ENCODE measurements at regions not wholly inside any gene's neighbourhood (a gene's known extent, or its start where the extent isn't known, plus 50 kb on each side); places are given as distances from the start of the nearest gene placed in this dataset.

DNA sequence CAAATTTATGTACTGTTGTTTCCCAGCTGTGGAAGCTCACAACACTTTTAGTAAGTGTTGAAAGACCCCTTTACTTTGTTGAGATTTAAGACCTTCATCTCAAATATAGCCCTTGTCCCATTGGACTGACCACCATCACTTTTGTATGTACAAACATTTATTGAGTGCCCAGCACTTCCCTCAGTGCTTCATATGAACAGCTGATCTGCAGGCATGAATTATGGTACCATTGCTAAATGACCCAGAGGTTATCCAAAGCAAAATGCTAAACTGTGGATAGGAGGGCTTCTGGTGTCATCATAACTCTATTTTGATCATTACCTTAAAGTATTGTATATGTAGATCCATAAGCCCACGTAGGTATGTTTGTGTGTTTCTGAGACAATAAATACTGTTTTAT is 285.7 kb upstream of the RGS6 start:
- ATAC-seq: no peak

DNA sequence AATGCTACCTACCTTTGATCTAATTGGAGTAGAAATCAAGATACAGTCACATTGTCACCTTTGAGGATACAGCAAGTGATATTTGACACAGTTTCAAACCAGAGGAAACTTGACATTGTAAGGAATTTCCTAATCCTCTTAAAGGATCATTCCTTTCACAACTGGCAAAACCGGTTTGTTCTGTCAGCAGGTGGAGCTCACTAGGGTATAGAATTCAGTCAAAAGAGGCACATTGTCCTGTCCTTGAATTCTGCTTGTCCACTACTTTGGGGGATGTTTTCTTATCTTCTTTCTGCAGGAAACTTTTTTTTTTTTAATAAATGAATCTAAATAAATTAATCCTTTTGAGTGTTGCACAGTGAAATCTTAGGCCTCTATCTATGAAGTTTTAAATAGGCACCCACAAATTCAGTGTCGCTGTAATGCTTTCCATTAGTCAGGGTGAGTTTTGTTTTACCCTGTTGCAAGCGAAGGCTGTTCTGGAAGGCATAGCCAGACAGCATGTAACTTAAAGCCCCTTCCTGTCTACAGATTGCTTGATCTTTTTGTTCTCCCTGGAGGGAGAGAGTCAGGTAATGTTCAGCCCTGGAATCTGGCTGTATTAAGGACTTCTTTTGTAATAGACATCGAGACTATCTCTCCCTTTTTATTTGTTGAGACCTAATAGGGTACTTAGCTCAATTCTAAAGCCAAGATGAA is 285.0 kb upstream of the RGS6 start:
- peak; percentile 87 for ATAC-seq

DNA sequence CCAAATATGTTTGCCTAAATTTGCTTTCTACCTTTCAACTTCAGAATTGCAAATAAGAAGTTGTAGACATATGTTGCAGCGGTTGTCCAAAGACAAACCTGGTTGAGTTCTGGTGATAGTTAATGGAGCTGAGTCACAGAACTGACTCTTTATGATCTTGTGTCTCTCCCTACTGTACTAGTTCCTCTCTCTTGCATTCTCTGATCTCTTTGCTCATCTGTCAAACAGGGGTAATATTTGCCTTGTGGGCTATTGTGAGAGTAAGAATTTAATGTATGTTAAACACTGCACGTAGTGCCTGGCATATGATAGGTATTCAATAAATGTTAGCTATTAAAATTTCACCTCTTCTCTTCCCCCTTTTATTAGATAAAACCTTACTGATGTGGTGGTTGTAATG is 283.5 kb upstream of the RGS6 start:
- no peak for ATAC-seq

DNA sequence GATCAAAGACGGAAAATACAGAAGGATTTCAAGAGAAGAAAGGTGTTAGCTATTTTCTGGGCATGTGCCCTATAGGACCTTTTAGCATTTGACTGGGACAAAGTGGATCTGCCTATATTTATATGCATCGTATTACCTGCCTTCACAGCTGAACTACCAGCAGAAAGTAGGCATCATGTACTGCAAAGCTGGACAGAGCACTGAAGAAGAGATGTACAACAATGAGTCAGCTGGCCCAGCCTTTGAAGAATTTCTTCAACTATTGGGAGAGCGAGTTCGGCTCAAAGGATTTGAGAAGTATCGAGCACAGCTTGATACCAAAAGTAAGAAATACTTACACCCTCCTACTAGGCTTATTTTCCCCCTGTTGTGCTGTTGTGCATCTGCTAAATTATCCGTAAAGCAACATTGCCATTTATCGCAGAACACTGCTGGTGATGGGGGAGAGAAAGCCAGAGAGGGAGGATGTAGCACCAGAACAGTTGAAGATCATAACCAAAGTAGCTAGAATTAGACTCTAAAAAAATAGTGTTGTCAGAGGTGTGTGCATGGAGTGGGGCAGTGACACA is 282.0 kb upstream of the RGS6 start:
- no peak for ATAC-seq

- ATAC-seq: no peak
These were observed 281.0 kb upstream of the RGS6 start for GRCh38 chr14:71651228-71651627.

DNA sequence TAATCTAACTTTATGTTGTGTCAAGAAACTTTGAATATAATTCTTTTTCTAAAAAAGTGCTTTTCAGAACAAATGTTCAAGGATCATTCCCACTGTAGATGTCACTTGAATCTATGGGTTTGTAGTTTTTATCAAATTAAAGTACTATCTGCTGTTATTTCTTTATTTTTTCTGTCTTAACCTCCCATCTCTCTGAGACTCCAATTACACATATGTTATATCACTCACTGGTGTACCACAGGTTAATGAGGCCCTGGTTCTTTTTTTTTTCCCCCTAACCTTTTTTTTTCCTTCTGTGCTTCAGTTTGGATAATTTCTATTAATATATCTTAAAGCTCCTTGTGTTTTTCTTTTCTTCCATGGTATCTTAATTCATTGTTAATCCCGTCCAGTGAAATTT is 279.9 kb upstream of the RGS6 start:
- ATAC-seq: no peak

DNA sequence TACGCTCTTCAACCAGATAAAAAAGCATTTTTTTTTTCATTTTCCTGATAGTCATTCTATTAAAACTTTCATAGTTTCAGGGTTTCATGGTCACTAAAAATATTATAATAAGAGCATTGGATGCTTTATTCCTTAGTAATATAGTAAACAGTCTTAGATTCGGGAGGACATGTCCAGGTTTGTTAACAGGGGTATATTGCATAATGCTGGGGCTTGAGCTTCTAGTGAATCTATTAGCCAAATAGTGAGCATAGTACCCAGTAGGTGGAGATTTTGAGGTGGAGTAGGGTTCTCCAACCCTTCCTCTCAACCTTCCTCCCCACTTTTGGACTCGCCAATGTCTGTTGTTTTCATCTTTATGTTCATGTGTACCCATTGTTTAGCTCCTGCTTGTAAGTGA is 277.4 kb upstream of the RGS6 start:
- no peak for ATAC-seq

- no peak for ATAC-seq
These were observed 273.9 kb upstream of the RGS6 start for GRCh38 chr14:71658261-71658860.

DNA sequence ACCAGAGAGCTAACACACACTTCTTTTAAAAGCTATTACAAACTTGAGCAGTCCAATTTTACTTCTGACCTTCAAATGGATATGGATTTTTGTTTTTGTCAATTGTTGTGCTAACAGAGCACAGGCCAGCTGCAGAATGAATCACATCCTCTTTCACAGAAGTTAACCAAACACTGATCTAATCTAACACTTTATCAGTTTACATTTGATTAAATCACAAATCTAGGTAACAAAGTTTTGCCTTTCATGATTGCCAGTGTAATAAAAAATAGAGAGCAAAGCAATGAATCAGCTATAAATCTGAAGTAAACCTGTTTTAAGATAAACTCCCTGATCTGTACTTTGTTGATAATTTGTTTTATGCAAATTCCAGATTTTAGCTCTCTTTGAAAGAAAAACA is 273.1 kb upstream of the RGS6 start:
- no peak for ATAC-seq

GRCh38 chr14:71661441-71661840 is 270.8 kb upstream of the RGS6 start:
- ATAC-seq: no peak

DNA sequence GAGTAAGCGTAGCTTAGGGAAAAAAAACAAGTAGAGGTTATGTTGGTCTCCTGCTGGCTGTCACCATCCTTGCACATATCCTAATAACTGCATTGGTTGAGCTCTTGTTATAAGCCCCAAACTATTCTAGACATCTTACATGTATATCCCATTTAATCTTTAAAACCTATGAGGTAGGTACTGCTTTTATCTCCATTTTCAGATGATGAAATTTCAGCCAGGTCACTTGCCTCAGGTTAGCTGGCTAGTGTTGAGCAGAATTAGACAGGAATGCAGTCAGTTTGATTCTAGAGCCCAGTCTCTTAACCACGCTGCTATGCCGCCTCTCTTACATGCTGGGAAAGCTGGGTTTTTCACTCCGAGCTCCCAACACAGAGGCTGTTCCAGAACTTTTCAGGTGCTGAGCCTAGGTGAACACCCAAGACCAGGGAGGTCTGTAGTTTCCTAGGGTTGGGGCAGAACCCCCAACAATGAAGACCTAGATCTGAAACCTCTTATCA is 269.9 kb upstream of the RGS6 start:
- ATAC-seq: no peak

DNA sequence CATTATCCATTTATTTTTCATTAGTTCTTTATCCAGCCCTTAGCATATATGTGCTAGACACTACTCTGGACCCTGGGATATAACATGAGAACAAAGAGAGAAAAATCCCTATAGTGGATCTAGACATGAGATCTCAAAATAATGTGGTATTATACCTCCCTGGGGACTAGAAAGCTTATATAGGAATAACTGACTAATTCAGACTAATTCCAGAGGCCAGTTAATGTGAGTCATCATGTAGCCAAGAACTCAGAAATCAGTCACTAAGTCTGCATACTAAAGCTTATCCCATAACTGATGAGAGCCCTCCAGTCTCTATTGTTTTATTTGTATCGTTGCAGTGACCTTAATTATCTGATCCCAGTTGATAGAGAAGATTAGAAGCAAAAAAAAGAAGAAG is 267.1 kb upstream of the RGS6 start:
- ATAC-seq: no peak

GRCh38 chr14:71665781-71666180 is 266.4 kb upstream of the RGS6 start:
- no peak for ATAC-seq

DNA sequence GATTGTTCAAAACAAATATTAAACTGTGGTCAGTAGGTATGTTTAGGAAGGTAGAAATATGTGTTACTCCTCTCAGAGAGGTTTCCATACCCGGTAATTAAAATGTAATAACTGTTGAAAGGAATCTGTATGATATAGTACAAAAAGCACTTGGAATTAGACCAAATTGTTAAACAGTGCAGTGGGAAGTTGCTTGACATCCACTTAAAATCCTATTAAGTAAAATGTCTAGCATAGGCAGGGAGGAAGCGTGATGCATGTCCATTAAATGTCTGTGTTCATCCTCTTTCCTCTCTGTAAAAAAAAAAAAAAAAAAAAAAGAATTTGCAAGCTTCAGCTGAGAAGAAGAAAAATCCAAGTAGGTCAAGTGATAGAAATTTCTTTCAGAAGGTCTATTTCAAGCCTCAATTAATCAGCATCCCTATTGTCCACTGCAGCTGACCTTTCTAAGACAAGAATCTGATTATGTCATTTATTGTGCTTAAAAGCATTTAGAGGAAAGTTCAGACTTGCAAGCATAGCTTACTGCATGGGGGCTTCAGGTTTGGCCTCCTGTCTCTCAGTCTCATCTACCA is 265.6 kb upstream of the RGS6 start:
- ATAC-seq: no peak

GRCh38 chr14:71668186-71668912 is 263.9 kb upstream of the RGS6 start:
- ATAC-seq: no peak

- no peak for ATAC-seq
These were observed 259.6 kb upstream of the RGS6 start for GRCh38 chr14:71672596-71672995.

- ATAC-seq: no peak
These were observed 256.9 kb upstream of the RGS6 start for GRCh38 chr14:71675126-71675899.

DNA sequence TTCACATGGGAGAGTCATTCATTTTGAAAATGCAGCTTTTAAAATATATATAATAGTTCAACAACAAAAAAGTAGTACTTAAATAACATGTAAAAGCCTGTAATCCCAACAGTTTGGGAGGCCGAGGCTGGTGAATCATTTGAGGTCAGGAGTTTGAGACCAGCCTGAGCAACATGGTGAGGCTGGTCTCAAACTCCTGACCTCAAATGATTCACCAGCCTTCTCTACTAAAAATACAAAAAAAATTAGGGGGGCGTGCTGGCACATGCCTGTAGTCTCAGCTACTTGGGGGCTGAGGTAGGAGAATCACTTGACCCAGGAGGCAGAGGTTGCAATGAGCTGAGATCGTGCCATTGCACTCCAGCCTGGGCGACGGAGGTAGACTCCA is 256.3 kb upstream of the RGS6 start:
- ATAC-seq: no peak

DNA sequence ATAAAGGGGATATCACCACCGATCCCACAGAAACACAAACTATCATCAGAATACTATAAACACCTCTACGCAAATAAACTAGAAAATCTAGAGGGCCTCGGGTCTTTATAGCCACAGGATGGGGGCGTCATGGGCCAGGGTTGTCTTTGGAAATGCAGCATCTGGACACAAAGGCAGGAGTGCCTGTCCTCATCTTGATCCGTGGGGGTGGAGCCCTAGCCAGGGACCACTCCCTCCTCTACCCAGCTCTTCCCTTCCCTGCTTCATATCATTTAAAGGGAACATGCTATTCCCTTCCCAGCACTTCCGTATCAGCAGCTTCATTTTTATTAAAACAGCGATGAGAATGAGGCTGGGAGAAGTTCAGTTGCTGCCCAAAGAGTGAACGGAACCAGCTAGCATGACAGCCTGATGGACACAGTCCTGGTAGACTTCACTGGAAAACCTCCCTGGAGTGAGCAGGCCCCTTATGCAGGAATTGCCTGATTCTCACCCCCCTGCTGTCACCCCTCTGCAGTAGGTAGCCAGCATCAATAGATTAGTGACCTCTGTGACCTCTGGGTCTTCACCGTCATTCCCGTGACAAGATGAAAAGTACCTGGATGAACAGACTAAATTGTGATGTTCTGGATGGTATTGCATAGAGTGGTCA is 251.4 kb upstream of the RGS6 start:
- ATAC-seq: no peak

DNA sequence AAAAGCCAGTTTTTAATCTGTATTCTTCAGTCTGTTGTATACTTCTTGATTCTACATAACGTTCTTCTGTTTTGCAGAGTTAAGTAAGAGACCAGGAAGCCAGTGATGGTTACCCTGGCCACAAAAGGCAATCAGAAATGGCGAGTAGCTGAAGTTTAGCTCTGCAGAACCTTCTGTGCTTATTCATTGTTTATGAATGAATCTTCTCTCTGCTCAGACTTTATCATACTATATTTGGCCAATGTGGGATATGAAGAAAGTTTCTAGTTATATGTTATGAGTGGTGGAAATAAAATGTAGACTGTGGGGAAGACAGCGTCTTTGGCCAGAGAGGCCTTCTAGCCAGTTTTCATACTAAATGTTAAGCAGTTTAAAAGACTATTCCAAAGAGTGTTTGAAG is 249.9 kb upstream of the RGS6 start:
- no peak for ATAC-seq

DNA sequence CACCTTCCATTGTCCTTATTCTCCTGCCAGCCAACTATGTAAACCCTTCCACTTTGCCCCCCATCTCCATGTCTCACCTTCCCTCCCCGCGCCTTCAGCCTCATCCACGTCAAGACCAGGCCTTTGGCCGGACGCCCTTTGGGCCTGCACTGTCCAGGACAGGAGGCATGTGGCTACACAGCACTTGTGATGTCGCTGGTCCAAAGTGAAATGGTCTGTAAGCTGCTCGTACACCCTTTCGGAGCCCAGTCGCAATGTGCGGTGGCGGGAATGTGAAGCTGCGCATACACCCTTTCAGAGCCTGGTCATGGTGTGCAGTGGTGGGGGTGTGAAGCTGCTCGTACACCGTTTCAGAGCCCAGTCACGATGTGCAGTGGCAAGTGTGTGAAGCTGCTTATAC is 247.9 kb upstream of the RGS6 start:
- no peak for ATAC-seq

- ATAC-seq: no peak
These were observed 245.6 kb upstream of the RGS6 start for GRCh38 chr14:71686677-71687076.
